ENCODE measurements at regions not wholly inside any gene's neighbourhood (a gene's known extent, or its start where the extent isn't known, plus 50 kb on each side); places are given as distances from the start of the nearest gene placed in this dataset.
"Not testable (repeated sequence)": the region's sequence is repeated elsewhere in the genome, so short reads cannot be mapped to it uniquely, and the experiment has no call there.

- DNase-seq (ENCODE audit: low read depth in 2 of 2) = not testable (repeated sequence)
Observed at GRCh38 chr7:66490979-66491378, 137.7 kb upstream of the KCTD7 start.

GRCh38 chr7:66492405-66492804 lies 136.3 kb upstream of the KCTD7 start:
- H3K4me3 ChIP-seq (replicated peaks in 1 of 2; ENCODE audit: low read depth in 2 of 2, low read length in 2 of 2) = peak overlapping the region in 1 of 2 donors; percentile 78
- not testable (repeated sequence) for DNase-seq (ENCODE audit: low read depth in 2 of 2)

More at GRCh38 chr7:66490979-66491378, 137.7 kb upstream of the KCTD7 start:
- H3K4me3 ChIP-seq (replicated peaks in 1 of 2; ENCODE audit: low read depth in 2 of 2, low read length in 2 of 2) = not testable (repeated sequence)

- TF ChIP-seq CTCF (IDR thresholded peaks at IDR 0.05; ENCODE audit: low read depth, low read length) = peak; percentile 35
- H3K4me3 ChIP-seq (replicated peaks in 1 of 2; ENCODE audit: low read depth in 2 of 2, low read length in 2 of 2) = peak overlapping the region; percentile 77 to 78
- DNase-seq (ENCODE audit: low read depth in 2 of 2) = peak; percentile 98 to 99
Observed at GRCh38 chr7:66493235-66494205, 135.2 kb upstream of the KCTD7 start.

- DNase-seq (ENCODE audit: low read depth in 2 of 2) = no peak
- H3K4me3 ChIP-seq (replicated peaks in 1 of 2; ENCODE audit: low read depth in 2 of 2, low read length in 2 of 2) = no peak overlapping the region
- no peak for TF ChIP-seq CTCF (IDR thresholded peaks at IDR 0.05; ENCODE audit: low read depth, low read length)
Observed at GRCh38 chr7:66497346-66497745, 131.3 kb upstream of the KCTD7 start.

GRCh38 chr7:66500087-66500486 lies 128.6 kb upstream of the KCTD7 start:
- DNase-seq (ENCODE audit: low read depth in 2 of 2) = no peak

GRCh38 chr7:66502230-66503035 lies 126.2 kb upstream of the KCTD7 start:
- peak; percentile 26 for TF ChIP-seq CTCF (IDR thresholded peaks at IDR 0.05; ENCODE audit: low read depth, low read length)
- H3K4me3 ChIP-seq (replicated peaks in 1 of 2; ENCODE audit: low read depth in 2 of 2, low read length in 2 of 2) = no peak overlapping the region
- no peak for DNase-seq (ENCODE audit: low read depth in 2 of 2)

More at GRCh38 chr7:66500087-66500486, 128.6 kb upstream of the KCTD7 start:
- no peak for TF ChIP-seq CTCF (IDR thresholded peaks at IDR 0.05; ENCODE audit: low read depth, low read length)
- no peak overlapping the region for H3K4me3 ChIP-seq (replicated peaks in 1 of 2; ENCODE audit: low read depth in 2 of 2, low read length in 2 of 2)

GRCh38 chr7:66503036-66503370 lies 125.7 kb upstream of the KCTD7 start:
- H3K4me3 ChIP-seq (replicated peaks in 1 of 2; ENCODE audit: low read depth in 2 of 2, low read length in 2 of 2) = no peak overlapping the region
- DNase-seq (ENCODE audit: low read depth in 2 of 2) = no peak
- no peak for TF ChIP-seq CTCF (IDR thresholded peaks at IDR 0.05; ENCODE audit: low read depth, low read length)
